ENCODE measurements at regions not wholly inside any gene's neighbourhood (a gene's known extent, or its start where the extent isn't known, plus 50 kb on each side); places are given as distances from the start of the nearest gene placed in this dataset.

DNA sequence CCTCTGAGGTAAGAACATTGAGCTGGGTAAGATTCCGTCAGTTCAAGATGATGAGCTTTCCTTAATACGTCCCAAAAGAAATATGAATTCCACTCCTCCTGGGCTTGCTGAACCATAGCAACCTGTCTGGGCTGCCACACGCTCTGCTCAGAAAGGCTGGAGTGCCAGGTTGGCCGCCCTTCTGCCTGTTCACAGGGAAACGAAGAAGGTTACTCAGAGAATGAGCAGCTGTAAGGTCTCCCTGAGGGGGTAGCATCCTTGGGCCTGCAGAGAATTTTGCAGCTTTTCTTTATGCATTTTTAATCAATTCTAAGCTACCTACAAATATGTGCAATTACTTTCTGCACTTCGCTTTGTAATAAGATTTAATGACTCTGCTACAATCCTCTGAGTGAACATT lies 130.7 kb upstream of the BACE2 start:
- Histone ChIP-seq H3K36me3 (replicated peaks in 1 of 2; ENCODE audit: control insufficient read depth in 1 of 2, insufficient read depth in 2 of 2, low read length in 2 of 2) (no peaks in the 10 kb centered on the region), H3K27ac (ENCODE audit: extremely low read length, insufficient read depth, low read length) (no peak overlapping the region), H3K9ac (ENCODE audit: insufficient read depth, low read depth, low read length) (no peak overlapping the region), H3K4me1 (ENCODE audit: insufficient read depth, low read length) (no peaks in the 10 kb centered on the region), H3K27me3 (ENCODE audit: control insufficient read depth in 1 of 2, insufficient read depth in 2 of 2, low read length in 2 of 2) (no peaks in the 10 kb centered on the region), H4K20me1 (ENCODE audit: insufficient read depth, low read length) (no peaks in the 10 kb centered on the region), H3K4me3 (replicated peaks in 1 of 3; ENCODE audit: insufficient read depth in 1 of 3, low read depth in 2 of 3, low read length in 3 of 3) (no peak overlapping the region), H3K9me3 (ENCODE audit: low read length) (no peaks in the 10 kb centered on the region), H3K79me2 (ENCODE audit: insufficient read depth, low read length) (no peaks in the 10 kb centered on the region), H2AFZ (ENCODE audit: low read length) (no peak overlapping the region), H3K4me2 (ENCODE audit: low read depth, low read length) (no peak overlapping the region)
- intact Hi-C loops (cut with micrococcal nuclease; ENCODE audit: unreplicated experiment) (no loop called here), in situ Hi-C loops (cut with HindIII; ENCODE audit: extremely low pct_ligation_motif_present, low pct_unique_long_range_greater_than_20kb) (no loop called here)
- TF ChIP-seq FOXA1 (IDR thresholded peaks at IDR 0.05) (no peak), FOXA1 (CRISPR knock-in tag; IDR thresholded peaks at IDR 0.05) (no peak), ZSCAN29 (CRISPR knock-in tag; conservative IDR thresholded peaks at IDR 0.05) (no peak), CTCF (CRISPR knock-in tag; IDR thresholded peaks at IDR 0.05) (no peak), MXD4 (CRISPR knock-in tag; IDR thresholded peaks at IDR 0.05) (no peak), NFIC (IDR thresholded peaks at IDR 0.05; ENCODE audit: low read length) (no peak), NBN (conservative IDR thresholded peaks at IDR 0.05) (no peak), ZNF761 (CRISPR knock-in tag; conservative IDR thresholded peaks at IDR 0.05) (no peak), ZNF24 (IDR thresholded peaks at IDR 0.05) (no peak), HES4 (CRISPR knock-in tag; IDR thresholded peaks at IDR 0.05; ENCODE audit: borderline replicate concordance) (no peak), ZNF343 (CRISPR knock-in tag; IDR thresholded peaks at IDR 0.05) (no peak), ZNF839 (CRISPR knock-in tag; IDR thresholded peaks at IDR 0.05; ENCODE audit: borderline replicate concordance) (no peak)
- TF ChIP-seq, protein P1, sequence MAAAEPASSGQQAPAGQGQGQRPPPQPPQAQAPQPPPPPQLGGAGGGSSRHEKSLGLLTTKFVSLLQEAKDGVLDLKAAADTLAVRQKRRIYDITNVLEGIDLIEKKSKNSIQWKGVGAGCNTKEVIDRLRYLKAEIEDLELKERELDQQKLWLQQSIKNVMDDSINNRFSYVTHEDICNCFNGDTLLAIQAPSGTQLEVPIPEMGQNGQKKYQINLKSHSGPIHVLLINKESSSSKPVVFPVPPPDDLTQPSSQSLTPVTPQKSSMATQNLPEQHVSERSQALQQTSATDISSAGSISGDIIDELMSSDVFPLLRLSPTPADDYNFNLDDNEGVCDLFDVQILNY (CRISPR knock-in tag; conservative IDR thresholded peaks at IDR 0.05), result no peak
- TF ChIP-seq, protein P2, sequence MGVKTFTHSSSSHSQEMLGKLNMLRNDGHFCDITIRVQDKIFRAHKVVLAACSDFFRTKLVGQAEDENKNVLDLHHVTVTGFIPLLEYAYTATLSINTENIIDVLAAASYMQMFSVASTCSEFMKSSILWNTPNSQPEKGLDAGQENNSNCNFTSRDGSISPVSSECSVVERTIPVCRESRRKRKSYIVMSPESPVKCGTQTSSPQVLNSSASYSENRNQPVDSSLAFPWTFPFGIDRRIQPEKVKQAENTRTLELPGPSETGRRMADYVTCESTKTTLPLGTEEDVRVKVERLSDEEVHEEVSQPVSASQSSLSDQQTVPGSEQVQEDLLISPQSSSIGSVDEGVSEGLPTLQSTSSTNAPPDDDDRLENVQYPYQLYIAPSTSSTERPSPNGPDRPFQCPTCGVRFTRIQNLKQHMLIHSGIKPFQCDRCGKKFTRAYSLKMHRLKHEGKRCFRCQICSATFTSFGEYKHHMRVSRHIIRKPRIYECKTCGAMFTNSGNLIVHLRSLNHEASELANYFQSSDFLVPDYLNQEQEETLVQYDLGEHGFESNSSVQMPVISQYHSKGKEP (CRISPR knock-in tag; IDR thresholded peaks at IDR 0.05), result no peak
- ATAC-seq, result no peak
- no TSS peak for BruUV-seq (replicated peaks)
- FAIRE-seq, result no peak
- ChIA-PET POLR2A (no interaction called here), CTCF (ENCODE audit: low intra/inter-chr PET ratio, low total read pairs) (no interaction called here)
- no peak for DNase-seq (ENCODE audit: low spot score)
- WGBS (ENCODE audit: low lambda C conversion rate), result 14% methylated on average over 6 of the region's 6 CpGs

Data from HepG2 (cell line).